CD14-positive monocyte (primary cell): ENCODE measurements at regions not wholly inside any gene's neighbourhood (a gene's known extent, or its start where the extent isn't known, plus 50 kb on each side); places are given as distances from the start of the nearest gene placed in this dataset.

Experiments
- DNase-seq, 3 donors: peaks; one replicate each; pipeline ENCODE4 v3.0.0-alpha.2; 2011 to 2022
- H2AFZ ChIP-seq: 2 replicates; pipeline ENCODE4 v1.6.0; 2012; ENCODE audit warnings: mild to moderate bottlenecking, low read depth, low read length, inconsistent platforms; ENCODE audit not compliant: insufficient read depth, poor library complexity, severe bottlenecking
- H3K27ac ChIP-seq, 2 donors: 1 replicate in 1 of 2; 2 replicates in 1 of 2; pipeline ENCODE4 v1.5.1; 2012 to 2013; ENCODE audit warnings: low read length in 2 of 2, control low read depth in 1 of 2, inconsistent platforms in 1 of 2, low read depth in 1 of 2, mild to moderate bottlenecking in 1 of 2
- H3K27me3 ChIP-seq, 2 donors: one replicate each; pipeline versions ENCODE4 v1.6.0 to v1.6.1; 2011 to 2013; ENCODE audit warnings: low read length in 2 of 2; ENCODE audit not compliant: control insufficient read depth in 2 of 2, insufficient read depth in 2 of 2
- H3K36me3 ChIP-seq, 2 donors: replicated peaks in 1 of 2; 1 replicate in 1 of 2; 2 replicates in 1 of 2; pipeline versions ENCODE4 v1.5.1 to v1.6.1; 2012 to 2013; ENCODE audit warnings: low read length in 2 of 2, control low read depth in 1 of 2, inconsistent platforms in 1 of 2, mild to moderate bottlenecking in 1 of 2; ENCODE audit not compliant: insufficient read depth in 2 of 2, control insufficient read depth in 1 of 2
- H3K4me1 ChIP-seq, 2 donors: 1 replicate in 1 of 2; 2 replicates in 1 of 2; pipeline versions ENCODE4 v1.5.1 to v1.6.1; 2012 to 2013; ENCODE audit warnings: low read length in 2 of 2, control low read depth in 1 of 2, inconsistent platforms in 1 of 2, mild to moderate bottlenecking in 1 of 2, moderate library complexity in 1 of 2; ENCODE audit not compliant: insufficient read depth in 2 of 2, control insufficient read depth in 1 of 2
- H3K4me2 ChIP-seq: replicated peaks from 2 replicates; pipeline ENCODE3; 2012; ENCODE audit warnings: low read length, moderate library complexity, mild to moderate bottlenecking; ENCODE audit not compliant: poor library complexity, severe bottlenecking; ENCODE audit errors: extremely low read depth
- H3K4me3 ChIP-seq, 3 experiments: fragments of 200-600 bp in 1 of 3; sonication (generic) in 1 of 3; replicated peaks in 1 of 3; 1 replicate in 2 of 3; 2 replicates in 1 of 3; pipeline ENCODE4 v1.5.1; 2011 to 2013; ENCODE audit warnings: low read length in 3 of 3, mild to moderate bottlenecking in 3 of 3, control low read depth in 2 of 3, low read depth in 2 of 3, inconsistent platforms in 1 of 3, moderate library complexity in 1 of 3
- H3K79me2 ChIP-seq: 2 replicates; pipeline ENCODE4 v1.6.0; 2012; ENCODE audit warnings: mild to moderate bottlenecking, control low read depth, inconsistent platforms, low read length, moderate library complexity; ENCODE audit not compliant: insufficient read depth
- H3K9ac ChIP-seq: 2 replicates; pipeline ENCODE4 v1.6.0; 2017; ENCODE audit warnings: low read length, mild to moderate bottlenecking; ENCODE audit not compliant: insufficient read depth, poor library complexity, severe bottlenecking
- H3K9me3 ChIP-seq, 2 donors: replicated peaks in 1 of 2; 1 replicate in 1 of 2; 2 replicates in 1 of 2; pipeline versions ENCODE4 v1.5.1 to v1.6.1; 2012 to 2013; ENCODE audit warnings: low read length in 2 of 2, control low read depth in 1 of 2; ENCODE audit not compliant: control insufficient read depth in 1 of 2, insufficient read depth in 1 of 2
- H4K20me1 ChIP-seq: 2 replicates; pipeline ENCODE4 v1.6.0; 2012; ENCODE audit warnings: mild to moderate bottlenecking, low read length, control low read depth, moderate library complexity; ENCODE audit not compliant: insufficient read depth
- H3K27ac Mint-ChIP-seq, 7 donors: one replicate each; pipeline ENCODE4 v1.8.0; 2020; ENCODE audit warnings: mild to moderate bottlenecking in 7 of 7, mixed read lengths in 7 of 7, moderate library complexity in 6 of 7, inconsistent platforms in 2 of 7
- H3K27me3 Mint-ChIP-seq, 3 donors: one replicate each; pipeline ENCODE4 v1.8.0; 2021 to 2022; ENCODE audit warnings: low read depth in 3 of 3, mild to moderate bottlenecking in 3 of 3, mixed read lengths in 3 of 3, moderate library complexity in 3 of 3, inconsistent platforms in 1 of 3
- H3K36me3 Mint-ChIP-seq, 2 donors: one replicate each; pipeline ENCODE4 v1.8.0; 2020; ENCODE audit warnings: mixed read lengths in 2 of 2, inconsistent platforms in 1 of 2, mild to moderate bottlenecking in 1 of 2
- H3K4me1 Mint-ChIP-seq: one replicate; pipeline ENCODE4 v1.8.0; 2020; ENCODE audit warnings: mild to moderate bottlenecking, mixed read lengths
- H3K4me3 Mint-ChIP-seq, 2 donors: one replicate each; pipeline ENCODE4 v1.8.0; 2020; ENCODE audit warnings: mild to moderate bottlenecking in 2 of 2, mixed read lengths in 2 of 2, moderate library complexity in 1 of 2
- H3K9me3 Mint-ChIP-seq, 7 donors: one replicate each; pipeline ENCODE4 v1.8.0; 2020 to 2022; ENCODE audit warnings: mixed read lengths in 7 of 7, mild to moderate bottlenecking in 6 of 7, moderate library complexity in 6 of 7, inconsistent platforms in 2 of 7
- CTCF ChIP-seq: fragments of 200-600 bp; IDR thresholded peaks from one replicate; pipeline ENCODE4 v1.8.0; 2022; ENCODE audit warnings: antibody characterized with exemption, mild to moderate bottlenecking
- WGBS: methylation state at CpG from one replicate; pipeline ENCODE4 v1.1.5; 2013; ENCODE audit warnings: missing lambda C conversion rate; ENCODE audit not compliant: insufficient coverage; 5-methylcytosine and 5-hydroxymethylcytosine counted together
- intact Hi-C, 2 donors: fragments of 100-400 bp; cut with micrococcal nuclease; formaldehyde crosslinking; loops; one replicate each; pipeline versions ENCODE4 v1.15.0 to v1.15.1; 2023

GRCh38 chr2:120503206-120503792 is 157.4 kb downstream of the INHBB start:
- Histone ChIP-seq H3K9ac (no peak overlapping the region), H3K4me1 (no peaks in the 10 kb centered on the region), H2AFZ (no peak overlapping the region), H3K9me3 (no peaks in the 10 kb centered on the region), H3K27ac (no peak overlapping the region), H3K4me3 (no peak overlapping the region), H3K27me3 (no peaks in the 10 kb centered on the region), H4K20me1 (no peaks in the 10 kb centered on the region), H3K4me2 (no peak overlapping the region), H3K36me3 (no peaks in the 10 kb centered on the region), H3K79me2 (no peaks in the 10 kb centered on the region)
- intact Hi-C loops, result no loop called here
- 90% methylated on average over 14 of the region's 17 CpGs for WGBS
- H3K27me3 Mint-ChIP-seq, result peaks cover 5 to 7% (median 6%) of the 10 kb centered on the region in 3 donors
- H3K9me3 Mint-ChIP-seq, result no peaks in the 10 kb centered on the region
- no peak for TF ChIP-seq CTCF
- no peaks in the 10 kb centered on the region for H3K36me3 Mint-ChIP-seq
- no peak overlapping the region for H3K4me3 Mint-ChIP-seq
- peaks cover 3% of the 10 kb centered on the region for H3K4me1 Mint-ChIP-seq
- no peak for DNase-seq
- H3K27ac Mint-ChIP-seq, result no peak overlapping the region

- H3K36me3 ChIP-seq, result no peaks in the 10 kb centered on the region
- H3K27me3 ChIP-seq, result no peaks in the 10 kb centered on the region
Observed at GRCh38 chr2:120503793-120504571, 158.0 kb downstream of the INHBB start.

More at GRCh38 chr2:120503793-120504571, 158.0 kb downstream of the INHBB start:
- Mint-ChIP-seq H3K4me1 (no peaks in the 10 kb centered on the region), H3K27me3 (peaks cover 4 to 7% (median 6%) of the 10 kb centered on the region in 3 donors), H3K27ac (no peak overlapping the region), H3K4me3 (no peak overlapping the region), H3K9me3 (no peaks in the 10 kb centered on the region), H3K36me3 (no peaks in the 10 kb centered on the region)
- no peak for TF ChIP-seq CTCF
- H3K9me3 ChIP-seq, result no peaks in the 10 kb centered on the region
- WGBS, result 79% methylated on average over 19 of the region's 23 CpGs
- no peaks in the 10 kb centered on the region for H4K20me1 ChIP-seq
- no peak overlapping the region for H2AFZ ChIP-seq
- no peak overlapping the region for H3K4me3 ChIP-seq
- no peaks in the 10 kb centered on the region for H3K79me2 ChIP-seq
- no peaks in the 10 kb centered on the region for H3K4me1 ChIP-seq
- DNase-seq, result no peak
- no peak overlapping the region for H3K27ac ChIP-seq
- intact Hi-C loops, result no loop called here
- H3K9ac ChIP-seq, result no peak overlapping the region
- no peak overlapping the region for H3K4me2 ChIP-seq
